ENCODE measurements at regions not wholly inside any gene's neighbourhood (a gene's known extent, or its start where the extent isn't known, plus 50 kb on each side); places are given as distances from the start of the nearest gene placed in this dataset.
"Not testable (repeated sequence)": the region's sequence is repeated elsewhere in the genome, so short reads cannot be mapped to it uniquely, and the experiment has no call there.

DNA sequence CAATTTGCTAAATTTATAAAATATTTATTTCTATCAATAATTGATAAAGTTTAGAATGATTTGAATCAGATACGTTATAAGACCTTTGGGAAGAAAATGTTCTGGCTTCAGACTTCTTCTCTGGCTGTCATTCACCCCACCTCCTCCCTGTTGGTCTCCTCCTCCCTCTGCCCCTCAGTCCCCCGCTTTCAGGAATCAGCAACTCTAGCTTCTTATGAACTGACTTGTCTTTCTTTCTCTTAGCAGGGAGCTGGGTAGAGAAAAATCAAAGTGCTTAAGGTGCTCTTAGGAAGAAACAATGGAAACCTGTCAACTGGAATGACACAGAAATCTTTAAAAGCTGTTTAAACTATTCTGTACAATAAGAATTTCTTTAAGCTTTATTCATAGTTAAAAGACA lies 71.3 kb upstream of the ETV3 start:
- no peaks in the 10 kb centered on the region; the same call in 1 of the 2 replicates for H3K27me3 ChIP-seq (ENCODE audit: control insufficient read depth, insufficient read depth, low read length)
- intact Hi-C loops (cut with micrococcal nuclease; ENCODE audit: unreplicated experiment), result no loop called here
- TF ChIP-seq TCF7L2 (IDR thresholded peaks at IDR 0.05; ENCODE audit: low read depth, low read length), result no peak
- TF ChIP-seq, protein P1, sequence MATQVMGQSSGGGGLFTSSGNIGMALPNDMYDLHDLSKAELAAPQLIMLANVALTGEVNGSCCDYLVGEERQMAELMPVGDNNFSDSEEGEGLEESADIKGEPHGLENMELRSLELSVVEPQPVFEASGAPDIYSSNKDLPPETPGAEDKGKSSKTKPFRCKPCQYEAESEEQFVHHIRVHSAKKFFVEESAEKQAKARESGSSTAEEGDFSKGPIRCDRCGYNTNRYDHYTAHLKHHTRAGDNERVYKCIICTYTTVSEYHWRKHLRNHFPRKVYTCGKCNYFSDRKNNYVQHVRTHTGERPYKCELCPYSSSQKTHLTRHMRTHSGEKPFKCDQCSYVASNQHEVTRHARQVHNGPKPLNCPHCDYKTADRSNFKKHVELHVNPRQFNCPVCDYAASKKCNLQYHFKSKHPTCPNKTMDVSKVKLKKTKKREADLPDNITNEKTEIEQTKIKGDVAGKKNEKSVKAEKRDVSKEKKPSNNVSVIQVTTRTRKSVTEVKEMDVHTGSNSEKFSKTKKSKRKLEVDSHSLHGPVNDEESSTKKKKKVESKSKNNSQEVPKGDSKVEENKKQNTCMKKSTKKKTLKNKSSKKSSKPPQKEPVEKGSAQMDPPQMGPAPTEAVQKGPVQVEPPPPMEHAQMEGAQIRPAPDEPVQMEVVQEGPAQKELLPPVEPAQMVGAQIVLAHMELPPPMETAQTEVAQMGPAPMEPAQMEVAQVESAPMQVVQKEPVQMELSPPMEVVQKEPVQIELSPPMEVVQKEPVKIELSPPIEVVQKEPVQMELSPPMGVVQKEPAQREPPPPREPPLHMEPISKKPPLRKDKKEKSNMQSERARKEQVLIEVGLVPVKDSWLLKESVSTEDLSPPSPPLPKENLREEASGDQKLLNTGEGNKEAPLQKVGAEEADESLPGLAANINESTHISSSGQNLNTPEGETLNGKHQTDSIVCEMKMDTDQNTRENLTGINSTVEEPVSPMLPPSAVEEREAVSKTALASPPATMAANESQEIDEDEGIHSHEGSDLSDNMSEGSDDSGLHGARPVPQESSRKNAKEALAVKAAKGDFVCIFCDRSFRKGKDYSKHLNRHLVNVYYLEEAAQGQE (IDR thresholded peaks at IDR 0.05; ENCODE audit: insufficient read depth in 1 of 2, low read depth in 2 of 2, low read length in 1 of 2), result no peak
- no peak for TF ChIP-seq POLR2AphosphoS5 (IDR thresholded peaks at IDR 0.05; ENCODE audit: low read depth, low read length)
- no peak for TF ChIP-seq SIN3A (IDR thresholded peaks at IDR 0.05; ENCODE audit: borderline replicate concordance, insufficient read depth, low read depth, low read length)
- TF ChIP-seq CTCF (IDR thresholded peaks at IDR 0.05), result no peak
- no peak overlapping the region for H3K27ac ChIP-seq (ENCODE audit: low read length)
- no peak for ATAC-seq
- ChIA-PET CTCF (no interaction called here), POLR2A (no interaction called here)
- no peaks in the 10 kb centered on the region for H3K4me1 ChIP-seq (ENCODE audit: control insufficient read depth, insufficient read depth, low read length)
- in situ Hi-C loops (cut with HindIII; ENCODE audit: low pct_unique_long_range_greater_than_20kb, low sequenced_read_pairs), result no loop called here
- no peaks in the 10 kb centered on the region for H3K36me3 ChIP-seq (ENCODE audit: control insufficient read depth, insufficient read depth, low read length)
- DNase-seq (ENCODE audit: low read depth, low spot score), result no peak
- no peak overlapping the region for H3K4me3 ChIP-seq (ENCODE audit: low read depth in 2 of 2, low read length in 2 of 2)
- no peaks in the 10 kb centered on the region for H3K9me3 ChIP-seq (ENCODE audit: control insufficient read depth, insufficient read depth, low read depth, low read length)
- no TSS peak for BruUV-seq (replicated peaks)

- intact Hi-C loops (cut with micrococcal nuclease; ENCODE audit: unreplicated experiment); H3K9me3 ChIP-seq (ENCODE audit: control insufficient read depth, insufficient read depth, low read depth, low read length); H3K36me3 ChIP-seq (ENCODE audit: control insufficient read depth, insufficient read depth, low read length); H3K27ac ChIP-seq (ENCODE audit: low read length); H3K4me3 ChIP-seq (ENCODE audit: low read depth in 2 of 2, low read length in 2 of 2); H3K27me3 ChIP-seq (ENCODE audit: control insufficient read depth, insufficient read depth, low read length); DNase-seq (ENCODE audit: low read depth, low spot score); BruUV-seq (replicated peaks); in situ Hi-C loops (cut with HindIII; ENCODE audit: low pct_unique_long_range_greater_than_20kb, low sequenced_read_pairs); CTCF ChIA-PET; H3K4me1 ChIP-seq (ENCODE audit: control insufficient read depth, insufficient read depth, low read length); ATAC-seq; POLR2A ChIA-PET: not testable (repeated sequence)
Measured at GRCh38 chr1:157205982-157206381, 67.8 kb upstream of the ETV3 start.

GRCh38 chr1:157203166-157203565 lies 65.0 kb upstream of the ETV3 start:
- ATAC-seq, result no peak
- POLR2A ChIA-PET, result no interaction called here
- intact Hi-C loops (cut with micrococcal nuclease; ENCODE audit: unreplicated experiment), result no loop called here

More at GRCh38 chr1:157203166-157203565, 65.0 kb upstream of the ETV3 start:
- no peaks in the 10 kb centered on the region for H3K9me3 ChIP-seq (ENCODE audit: control insufficient read depth, insufficient read depth, low read depth, low read length)
- no peak overlapping the region for H3K4me3 ChIP-seq (ENCODE audit: low read depth in 2 of 2, low read length in 2 of 2)
- H3K36me3 ChIP-seq (ENCODE audit: control insufficient read depth, insufficient read depth, low read length), result no peaks in the 10 kb centered on the region
- CTCF ChIA-PET, result no interaction called here
- BruUV-seq (replicated peaks), result no TSS peak
- no peak overlapping the region for H3K27ac ChIP-seq (ENCODE audit: low read length)
- DNase-seq (ENCODE audit: low read depth, low spot score), result no peak
- no peak for TF ChIP-seq SIN3A (IDR thresholded peaks at IDR 0.05; ENCODE audit: borderline replicate concordance, insufficient read depth, low read depth, low read length)
- TF ChIP-seq, protein P1 (IDR thresholded peaks at IDR 0.05; ENCODE audit: insufficient read depth in 1 of 2, low read depth in 2 of 2, low read length in 1 of 2), result no peak
- TF ChIP-seq CTCF (IDR thresholded peaks at IDR 0.05), result no peak
- no peak for TF ChIP-seq POLR2AphosphoS5 (IDR thresholded peaks at IDR 0.05; ENCODE audit: low read depth, low read length)
- TF ChIP-seq TCF7L2 (IDR thresholded peaks at IDR 0.05; ENCODE audit: low read depth, low read length), result no peak
- in situ Hi-C loops (cut with HindIII; ENCODE audit: low pct_unique_long_range_greater_than_20kb, low sequenced_read_pairs), result no loop called here
- H3K27me3 ChIP-seq (ENCODE audit: control insufficient read depth, insufficient read depth, low read length), result no peaks in the 10 kb centered on the region; the same call in 1 of the 2 replicates
- H3K4me1 ChIP-seq (ENCODE audit: control insufficient read depth, insufficient read depth, low read length), result no peaks in the 10 kb centered on the region
